Activated T-helper 2 cell treated with anti-CD3 and anti-CD28 coated beads, Interferon-gamma antibody, Interleukin-2, Interleukin-4, amounts not matched to agents 10 μg/mL and 5 μg/mL and 100 μg/mL, durations not matched to agents 14 hours and 24 hours and 36 hours (primary cell): ENCODE measurements at regions not wholly inside any gene's neighbourhood (a gene's known extent, or its start where the extent isn't known, plus 50 kb on each side); places are given as distances from the start of the nearest gene placed in this dataset.
A peak's percentile ranks its signal among the peaks of the same experiment; 100 is the strongest.

ENCODE experiments used
- DNase-seq: peaks from one replicate; pipeline ENCODE4 v3.0.0; 2021; ENCODE audit warnings: low spot score
- H3K27ac Mint-ChIP-seq: one replicate; pipeline ENCODE4 v1.8.0; 2021; ENCODE audit warnings: mixed read lengths
- H3K27me3 Mint-ChIP-seq: one replicate; pipeline ENCODE4 v1.8.0; 2021; ENCODE audit warnings: low read depth, mixed read lengths
- H3K36me3 Mint-ChIP-seq: one replicate; pipeline ENCODE4 v1.8.0; 2021; ENCODE audit warnings: low read depth, mixed read lengths
- H3K4me1 Mint-ChIP-seq: one replicate; pipeline ENCODE4 v1.8.0; 2021; ENCODE audit warnings: low read depth, mixed read lengths
- H3K4me3 Mint-ChIP-seq: one replicate; pipeline ENCODE4 v1.8.0; 2021; ENCODE audit warnings: low read depth, mild to moderate bottlenecking, moderate library complexity, mixed read lengths
- H3K9me3 Mint-ChIP-seq: one replicate; pipeline ENCODE4 v1.8.0; 2021; ENCODE audit warnings: mixed read lengths
- intact Hi-C: fragments of 100-400 bp; cut with micrococcal nuclease; formaldehyde crosslinking; loops from one replicate; pipeline ENCODE4 v1.15.1; 2023

GRCh38 chr13:22235285-22235949 lies 564.5 kb downstream of the FGF9 start:
- no peaks in the 10 kb centered on the region for H3K9me3 Mint-ChIP-seq
- H3K27me3 Mint-ChIP-seq = no peaks in the 10 kb centered on the region
- intact Hi-C loops = no loop called here
- no peak for DNase-seq
- peaks cover 3% of the 10 kb centered on the region for H3K4me1 Mint-ChIP-seq
- H3K36me3 Mint-ChIP-seq = no peaks in the 10 kb centered on the region
- peak overlapping the region; percentile 47 for H3K27ac Mint-ChIP-seq
- H3K4me3 Mint-ChIP-seq = no peak overlapping the region

DNA sequence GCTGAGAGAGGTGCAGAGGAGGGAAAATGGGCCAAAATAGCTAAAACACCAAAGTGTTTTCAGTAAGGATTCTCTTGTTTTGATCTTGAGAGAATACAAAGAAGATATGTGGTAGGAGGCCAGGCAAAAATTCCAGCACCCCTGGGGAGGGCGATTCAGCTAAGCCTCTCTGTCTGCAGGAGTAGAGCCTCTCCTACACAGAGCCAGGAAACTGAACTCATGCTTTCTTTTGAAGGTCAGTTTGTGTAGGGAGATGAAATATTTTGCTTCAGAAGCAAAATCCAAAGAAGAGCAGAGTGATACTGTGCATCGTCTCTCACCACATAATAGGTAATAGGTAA lies 565.0 kb downstream of the FGF9 start:
- Mint-ChIP-seq H3K36me3 (no peaks in the 10 kb centered on the region), H3K27ac (peak overlapping the region; percentile 47), H3K9me3 (no peaks in the 10 kb centered on the region), H3K4me3 (no peak overlapping the region), H3K27me3 (no peaks in the 10 kb centered on the region), H3K4me1 (peaks cover 3% of the 10 kb centered on the region)
- intact Hi-C loops = no loop called here
- no peak for DNase-seq

DNA sequence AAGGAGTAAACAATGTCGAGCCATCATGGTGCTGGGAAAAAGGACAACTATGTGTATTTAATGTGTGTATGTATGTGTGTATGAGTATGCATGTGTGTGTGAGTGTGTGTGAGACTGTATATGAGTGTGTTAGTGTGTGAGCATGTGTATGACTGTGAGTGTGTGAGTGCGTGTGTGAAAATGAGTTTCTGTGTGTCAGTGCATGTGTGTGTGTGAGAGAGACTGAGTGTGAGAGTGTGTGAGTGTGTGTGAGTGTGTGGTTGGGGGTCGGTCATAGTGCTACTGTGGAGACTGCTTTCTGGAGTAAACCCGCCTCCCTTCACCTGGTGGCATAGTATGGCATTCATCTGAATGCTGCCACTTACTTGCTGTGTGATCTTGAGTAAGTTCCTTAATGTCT lies 567.4 kb downstream of the FGF9 start:
- no peaks in the 10 kb centered on the region for H3K36me3 Mint-ChIP-seq
- no peak overlapping the region for H3K27ac Mint-ChIP-seq
- intact Hi-C loops = no loop called here
- H3K9me3 Mint-ChIP-seq = no peaks in the 10 kb centered on the region
- peaks cover 3% of the 10 kb centered on the region for H3K4me1 Mint-ChIP-seq
- H3K4me3 Mint-ChIP-seq = no peak overlapping the region
- H3K27me3 Mint-ChIP-seq = no peaks in the 10 kb centered on the region
- no peak for DNase-seq

DNA sequence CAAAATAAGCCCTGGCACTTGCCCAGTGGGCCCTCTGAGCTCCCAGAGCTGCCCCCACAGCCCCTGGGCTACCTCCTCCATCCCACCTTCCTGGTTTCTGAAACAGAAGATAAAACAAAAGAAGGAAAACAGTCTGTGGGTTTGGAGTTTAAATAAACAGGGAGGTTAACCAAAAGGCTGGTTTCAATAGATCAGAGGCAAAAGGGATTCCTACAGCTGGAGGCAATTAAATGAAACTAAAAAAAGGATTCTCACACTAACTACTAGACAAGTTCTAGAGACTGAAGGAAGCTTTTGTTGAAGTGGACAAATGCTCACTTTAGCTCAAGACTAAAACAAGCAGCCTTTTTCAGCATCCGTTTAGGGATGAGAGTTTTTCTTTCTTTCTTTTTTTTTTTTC lies 569.8 kb downstream of the FGF9 start:
- H3K36me3 Mint-ChIP-seq = no peaks in the 10 kb centered on the region
- H3K9me3 Mint-ChIP-seq = no peaks in the 10 kb centered on the region
- H3K27me3 Mint-ChIP-seq = no peaks in the 10 kb centered on the region
- H3K4me1 Mint-ChIP-seq = peaks cover 3% of the 10 kb centered on the region
- H3K4me3 Mint-ChIP-seq = no peak overlapping the region
- no peak for DNase-seq
- intact Hi-C loops = no loop called here
- H3K27ac Mint-ChIP-seq = no peak overlapping the region

GRCh38 chr13:22243469-22244163 lies 572.7 kb downstream of the FGF9 start:
- H3K4me3 Mint-ChIP-seq = no peak overlapping the region
- H3K36me3 Mint-ChIP-seq = no peaks in the 10 kb centered on the region
- H3K9me3 Mint-ChIP-seq = no peaks in the 10 kb centered on the region
- DNase-seq = no peak
- H3K27ac Mint-ChIP-seq = no peak overlapping the region
- intact Hi-C loops = no loop called here
- no peaks in the 10 kb centered on the region for H3K4me1 Mint-ChIP-seq
- H3K27me3 Mint-ChIP-seq = no peaks in the 10 kb centered on the region

DNA sequence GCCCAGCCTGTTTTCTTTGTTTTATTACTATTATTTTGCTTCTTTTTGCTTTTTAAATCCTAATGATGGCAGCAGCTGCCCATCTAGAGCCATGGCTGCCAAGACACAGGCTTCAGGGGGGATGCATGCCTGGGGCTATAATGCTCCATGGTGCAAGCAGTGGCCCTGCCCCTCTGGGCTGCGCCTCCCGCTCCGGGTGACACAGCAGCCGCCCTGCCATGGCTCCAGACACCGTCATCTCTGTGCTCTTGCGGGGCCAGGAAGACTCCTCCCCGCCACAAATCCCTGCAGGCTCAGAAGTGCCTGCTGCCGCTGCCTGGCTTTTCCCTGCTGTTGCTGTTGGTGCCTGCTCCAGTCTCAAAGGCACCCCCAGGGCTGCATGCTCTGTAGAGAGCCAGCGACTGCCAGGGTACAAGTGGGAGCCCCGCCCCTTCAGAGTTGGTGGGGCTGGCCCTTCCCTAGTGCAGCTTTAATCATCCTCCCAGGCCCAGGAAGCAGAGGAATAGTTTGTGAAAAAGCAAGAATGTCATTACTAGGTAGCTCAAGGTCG lies 581.5 kb downstream of the FGF9 start:
- no peak for DNase-seq
- intact Hi-C loops = no loop called here
- H3K27ac Mint-ChIP-seq = no peak overlapping the region
- H3K27me3 Mint-ChIP-seq = no peaks in the 10 kb centered on the region
- no peaks in the 10 kb centered on the region for H3K4me1 Mint-ChIP-seq
- H3K9me3 Mint-ChIP-seq = no peaks in the 10 kb centered on the region
- no peaks in the 10 kb centered on the region for H3K36me3 Mint-ChIP-seq
- no peak overlapping the region for H3K4me3 Mint-ChIP-seq

DNA sequence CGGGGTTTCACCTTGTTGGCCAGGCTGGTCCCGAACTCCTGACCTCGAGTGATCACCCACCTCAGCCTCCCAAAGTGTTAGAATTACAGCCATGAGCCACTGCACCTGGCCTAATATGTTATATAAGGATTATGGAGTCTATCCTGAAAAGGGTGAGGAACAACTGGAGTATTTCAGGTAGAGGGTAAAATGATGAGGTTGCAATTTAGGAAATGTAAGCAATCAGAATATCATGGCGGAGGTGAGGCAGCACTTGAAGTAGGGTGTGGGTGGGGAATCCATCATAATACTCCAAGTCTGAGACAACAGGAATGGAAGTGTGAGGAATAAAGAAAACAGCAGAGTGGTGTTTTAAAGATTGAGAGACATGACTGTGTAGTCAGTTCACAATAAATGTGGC lies 582.2 kb downstream of the FGF9 start:
- Mint-ChIP-seq H3K4me3 (no peak overlapping the region), H3K36me3 (no peaks in the 10 kb centered on the region), H3K27ac (no peak overlapping the region), H3K27me3 (no peaks in the 10 kb centered on the region), H3K4me1 (no peaks in the 10 kb centered on the region), H3K9me3 (no peaks in the 10 kb centered on the region)
- no peak for DNase-seq
- intact Hi-C loops = no loop called here

DNA sequence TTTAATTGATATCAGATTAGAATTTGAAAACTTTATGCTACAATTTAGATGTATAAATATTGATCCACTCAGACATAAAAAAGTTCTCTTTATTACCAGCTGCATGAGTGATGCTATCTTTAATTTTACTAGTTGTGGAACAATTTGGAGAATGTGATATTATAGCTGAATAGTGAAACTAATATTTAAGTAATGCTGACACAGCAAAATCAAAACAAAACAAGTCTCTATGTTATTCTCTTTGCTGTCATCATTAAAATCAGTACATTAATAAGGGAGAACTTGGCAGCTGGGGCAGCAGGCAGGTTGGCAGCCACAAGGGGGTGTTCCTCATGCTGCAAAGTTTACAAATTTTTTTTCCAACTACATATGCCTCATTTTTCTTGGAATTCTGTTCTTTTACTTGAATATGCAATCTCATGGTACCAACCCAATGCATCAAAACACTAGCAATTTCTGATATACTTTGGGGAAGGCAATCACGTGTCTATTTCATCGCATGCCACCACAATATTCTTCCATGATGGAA lies 585.3 kb downstream of the FGF9 start:
- no peaks in the 10 kb centered on the region for H3K36me3 Mint-ChIP-seq
- no peaks in the 10 kb centered on the region for H3K4me1 Mint-ChIP-seq
- no peaks in the 10 kb centered on the region for H3K27me3 Mint-ChIP-seq
- no peak overlapping the region for H3K27ac Mint-ChIP-seq
- intact Hi-C loops = no loop called here
- DNase-seq = no peak
- H3K9me3 Mint-ChIP-seq = no peaks in the 10 kb centered on the region
- no peak overlapping the region for H3K4me3 Mint-ChIP-seq

GRCh38 chr13:22262001-22262885 lies 591.4 kb downstream of the FGF9 start:
- H3K27ac Mint-ChIP-seq = no peak overlapping the region
- H3K27me3 Mint-ChIP-seq = no peaks in the 10 kb centered on the region
- intact Hi-C loops = no loop called here
- no peak for DNase-seq
- H3K4me3 Mint-ChIP-seq = no peak overlapping the region
- H3K9me3 Mint-ChIP-seq = no peaks in the 10 kb centered on the region
- H3K4me1 Mint-ChIP-seq = no peaks in the 10 kb centered on the region
- H3K36me3 Mint-ChIP-seq = no peaks in the 10 kb centered on the region

GRCh38 chr13:22263185-22263584 lies 592.3 kb downstream of the FGF9 start:
- Mint-ChIP-seq H3K27ac (no peak overlapping the region), H3K27me3 (no peaks in the 10 kb centered on the region), H3K36me3 (no peaks in the 10 kb centered on the region), H3K4me3 (no peak overlapping the region), H3K4me1 (no peaks in the 10 kb centered on the region), H3K9me3 (no peaks in the 10 kb centered on the region)
- DNase-seq = no peak
- intact Hi-C loops = no loop called here

DNA sequence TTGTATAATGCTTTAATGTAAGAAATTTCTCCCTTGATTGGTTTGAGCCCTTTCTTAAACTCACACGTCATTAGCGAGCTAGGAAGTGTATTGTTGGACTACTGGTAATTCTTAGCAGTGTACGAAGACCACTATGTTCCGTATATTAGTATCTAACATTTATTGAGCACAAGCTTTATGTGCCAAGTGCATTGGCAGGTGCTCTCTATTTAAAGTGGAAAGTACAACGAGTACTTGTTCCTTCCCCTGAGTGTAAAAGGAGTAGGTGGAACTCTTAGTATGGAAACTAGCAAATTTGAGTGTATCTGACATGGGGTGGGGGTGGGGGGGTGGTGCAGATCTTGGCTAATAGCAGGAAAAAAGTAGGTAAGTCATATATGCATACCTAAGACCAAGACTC lies 594.7 kb downstream of the FGF9 start:
- no peak for DNase-seq
- no peaks in the 10 kb centered on the region for H3K4me1 Mint-ChIP-seq
- H3K4me3 Mint-ChIP-seq = no peak overlapping the region
- no peaks in the 10 kb centered on the region for H3K36me3 Mint-ChIP-seq
- H3K27me3 Mint-ChIP-seq = no peaks in the 10 kb centered on the region
- no peaks in the 10 kb centered on the region for H3K9me3 Mint-ChIP-seq
- no peak overlapping the region for H3K27ac Mint-ChIP-seq
- intact Hi-C loops = no loop called here

DNA sequence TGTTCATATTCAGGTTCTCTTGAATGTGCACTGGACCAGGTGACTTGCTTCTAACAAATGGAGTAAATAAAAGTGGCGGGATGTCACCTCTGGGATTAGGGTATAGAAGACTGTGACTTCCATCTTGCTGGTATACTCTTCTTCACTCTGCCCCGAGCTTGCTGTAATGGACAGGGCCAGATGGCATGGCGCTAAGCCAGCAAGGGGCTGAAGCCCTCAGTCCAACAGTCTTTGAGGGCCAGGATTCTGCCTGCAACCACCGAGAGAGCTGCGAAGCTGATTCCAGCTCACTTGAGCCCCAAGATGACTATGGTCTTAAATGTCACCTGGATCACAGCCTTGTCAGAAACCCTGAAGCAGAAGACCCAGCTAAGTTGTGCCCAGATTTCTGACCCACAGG lies 600.0 kb downstream of the FGF9 start:
- Mint-ChIP-seq H3K4me1 (no peaks in the 10 kb centered on the region), H3K27me3 (no peaks in the 10 kb centered on the region), H3K36me3 (no peaks in the 10 kb centered on the region), H3K4me3 (no peak overlapping the region), H3K27ac (no peak overlapping the region), H3K9me3 (no peaks in the 10 kb centered on the region)
- intact Hi-C loops = loop anchor here (10.0 kb wide), 1 partner anchor 146 kb away; no protein-coding TSS in a partner anchor
- no peak for DNase-seq
